Gastrocnemius medialis (tissue), 4 donors: ENCODE measurements at regions not wholly inside any gene's neighbourhood (a gene's known extent, or its start where the extent isn't known, plus 50 kb on each side); places are given as distances from the start of the nearest gene placed in this dataset.

Experiments
- POLR2A ChIP-seq, 2 donors: fragments of 450-650 bp; IDR thresholded peaks; one replicate each; pipeline ENCODE4 v1.6.1; 2017; ENCODE audit warnings: antibody characterized with exemption in 2 of 2, mild to moderate bottlenecking in 2 of 2, moderate library complexity in 2 of 2
- TF ChIP-seq, protein P1 (sequence below), 5 experiments: fragments of 450-650 bp in 3 of 5; fragments of 200-600 bp in 2 of 5; sonication (generic) in 2 of 5; IDR thresholded peaks in 4 of 5; conservative IDR thresholded peaks in 1 of 5; 1 replicate in 4 of 5; 2 replicates in 1 of 5; pipeline ENCODE4 v1.5.1; 2016 to 2019; ENCODE audit warnings: antibody characterized with exemption in 5 of 5, mild to moderate bottlenecking in 3 of 5, moderate library complexity in 3 of 5

GRCh38 chr1:235019961-235020360 is 108.7 kb downstream of the TOMM20 start:
- TF ChIP-seq, protein P1, sequence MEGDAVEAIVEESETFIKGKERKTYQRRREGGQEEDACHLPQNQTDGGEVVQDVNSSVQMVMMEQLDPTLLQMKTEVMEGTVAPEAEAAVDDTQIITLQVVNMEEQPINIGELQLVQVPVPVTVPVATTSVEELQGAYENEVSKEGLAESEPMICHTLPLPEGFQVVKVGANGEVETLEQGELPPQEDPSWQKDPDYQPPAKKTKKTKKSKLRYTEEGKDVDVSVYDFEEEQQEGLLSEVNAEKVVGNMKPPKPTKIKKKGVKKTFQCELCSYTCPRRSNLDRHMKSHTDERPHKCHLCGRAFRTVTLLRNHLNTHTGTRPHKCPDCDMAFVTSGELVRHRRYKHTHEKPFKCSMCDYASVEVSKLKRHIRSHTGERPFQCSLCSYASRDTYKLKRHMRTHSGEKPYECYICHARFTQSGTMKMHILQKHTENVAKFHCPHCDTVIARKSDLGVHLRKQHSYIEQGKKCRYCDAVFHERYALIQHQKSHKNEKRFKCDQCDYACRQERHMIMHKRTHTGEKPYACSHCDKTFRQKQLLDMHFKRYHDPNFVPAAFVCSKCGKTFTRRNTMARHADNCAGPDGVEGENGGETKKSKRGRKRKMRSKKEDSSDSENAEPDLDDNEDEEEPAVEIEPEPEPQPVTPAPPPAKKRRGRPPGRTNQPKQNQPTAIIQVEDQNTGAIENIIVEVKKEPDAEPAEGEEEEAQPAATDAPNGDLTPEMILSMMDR (IDR thresholded peaks at IDR 0.05 in 4 of 5, conservative IDR thresholded peaks at IDR 0.05 in 1 of 5) = no peak
- TF ChIP-seq POLR2A (IDR thresholded peaks at IDR 0.05) = no peak
